Esophagus muscularis mucosa (tissue), 4 donors: ENCODE measurements at regions not wholly inside any gene's neighbourhood (a gene's known extent, or its start where the extent isn't known, plus 50 kb on each side); places are given as distances from the start of the nearest gene placed in this dataset.

Experiments used
- DNase-seq: peaks from one replicate; pipeline ENCODE4 v3.0.0-alpha.2; 2017; ENCODE audit errors: extremely low spot score
- H3K27ac ChIP-seq, 4 donors: fragments of 200-600 bp; sonication (generic); replicated peaks in 1 of 4; 1 replicate in 3 of 4; 2 replicates in 1 of 4; pipeline ENCODE4 v1.5.1; 2016 to 2019; ENCODE audit warnings: mild to moderate bottlenecking in 1 of 4
- H3K27me3 ChIP-seq, 4 donors: fragments of 200-600 bp; sonication (generic); one replicate each; pipeline versions ENCODE4 v1.5.1 to v1.6.0; 2016 to 2019
- H3K36me3 ChIP-seq, 4 donors: fragments of 200-600 bp; sonication (generic); one replicate each; pipeline ENCODE4 v1.5.1; 2016 to 2019
- H3K4me1 ChIP-seq, 4 donors: fragments of 200-600 bp; sonication (generic); one replicate each; pipeline ENCODE4 v1.5.1; 2016 to 2019
- H3K4me3 ChIP-seq, 4 donors: fragments of 200-600 bp; sonication (generic); 1 replicate in 2 of 4; 2 replicates in 2 of 4; pipeline ENCODE4 v1.5.1; 2016 to 2019; ENCODE audit warnings: mild to moderate bottlenecking in 4 of 4, moderate library complexity in 1 of 4
- H3K9me3 ChIP-seq, 4 donors: fragments of 200-600 bp; sonication (generic); 1 replicate in 3 of 4; 2 replicates in 1 of 4; pipeline ENCODE4 v1.5.1; 2016 to 2019
- CTCF ChIP-seq, 3 experiments: fragments of 200-600 bp in 2 of 3; fragments of 450-650 bp in 1 of 3; sonication (generic) in 2 of 3; IDR thresholded peaks; one replicate each; pipeline ENCODE4 v1.5.1; 2017 to 2019; ENCODE audit warnings: antibody characterized with exemption in 3 of 3, mild to moderate bottlenecking in 2 of 3, moderate library complexity in 1 of 3
- EP300 ChIP-seq: sonication (generic); formaldehyde crosslinking; IDR thresholded peaks from one replicate; pipeline ENCODE4 v1.6.1; 2017; ENCODE audit warnings: antibody characterized with exemption
- POLR2A ChIP-seq: fragments of 450-650 bp; IDR thresholded peaks from one replicate; pipeline ENCODE4 v1.6.1; 2017; ENCODE audit warnings: antibody characterized with exemption, moderate library complexity, mild to moderate bottlenecking, low read depth
- POLR2AphosphoS5 ChIP-seq, 2 donors: sonication (generic); formaldehyde crosslinking; IDR thresholded peaks; one replicate each; pipeline ENCODE4 v1.6.1; 2017; ENCODE audit warnings: antibody characterized with exemption in 2 of 2
- WGBS: methylation state at CpG from one replicate; pipeline ENCODE4 v1.1.5; 2018; 5-methylcytosine and 5-hydroxymethylcytosine counted together
- intact Hi-C: fragments of 100-400 bp; cut with DNase I; formaldehyde crosslinking; loops from one replicate; pipeline ENCODE4 v1.15.1; 2023

- H3K27ac ChIP-seq: no peak overlapping the region
- H3K4me3 ChIP-seq: no peak overlapping the region
- no peaks in the 10 kb centered on the region for H3K4me1 ChIP-seq
- intact Hi-C loops: no loop called here
- 77% methylated on average over 10 of the region's 10 CpGs for WGBS
- H3K36me3 ChIP-seq: no peaks in the 10 kb centered on the region
- TF ChIP-seq CTCF (IDR thresholded peaks at IDR 0.05) (no peak), EP300 (no peak), POLR2AphosphoS5 (IDR thresholded peaks at IDR 0.05) (no peak), POLR2A (no peak)
- DNase-seq: no peak
- H3K9me3 ChIP-seq: peaks cover 0 to 6% (median 5%) of the 10 kb centered on the region in 4 donors
- H3K27me3 ChIP-seq: peaks cover 0 to 45% (median 0%) of the 10 kb centered on the region in 4 donors
These were observed 277.4 kb upstream of the MSX2 start for GRCh38 chr5:174446988-174447387.

GRCh38 chr5:174448041-174448440 lies 276.3 kb upstream of the MSX2 start:
- intact Hi-C loops: no loop called here
- WGBS: 83% methylated on average over 4 of the region's 4 CpGs
- no peak for DNase-seq
- H3K4me1 ChIP-seq: no peaks in the 10 kb centered on the region
- H3K27me3 ChIP-seq: peaks cover 0 to 45% (median 0%) of the 10 kb centered on the region in 4 donors
- H3K27ac ChIP-seq: no peak overlapping the region
- H3K4me3 ChIP-seq: no peak overlapping the region
- TF ChIP-seq POLR2A (no peak), POLR2AphosphoS5 (IDR thresholded peaks at IDR 0.05) (no peak), CTCF (IDR thresholded peaks at IDR 0.05) (no peak), EP300 (no peak)
- H3K36me3 ChIP-seq: no peaks in the 10 kb centered on the region
- peaks cover 0 to 6% (median 4%) of the 10 kb centered on the region in 4 donors for H3K9me3 ChIP-seq

- Histone ChIP-seq H3K4me1 (no peaks in the 10 kb centered on the region), H3K9me3 (peaks cover 0 to 6% (median 2%) of the 10 kb centered on the region in 4 donors), H3K27ac (no peak overlapping the region), H3K36me3 (no peaks in the 10 kb centered on the region), H3K4me3 (no peak overlapping the region), H3K27me3 (peaks cover 0 to 45% (median 0%) of the 10 kb centered on the region in 4 donors)
- intact Hi-C loops: no loop called here
- TF ChIP-seq POLR2A (no peak), POLR2AphosphoS5 (IDR thresholded peaks at IDR 0.05) (no peak), CTCF (IDR thresholded peaks at IDR 0.05) (no peak), EP300 (no peak)
- DNase-seq: no peak
These were observed 275.7 kb upstream of the MSX2 start for GRCh38 chr5:174448662-174449061.

GRCh38 chr5:174453690-174454089 lies 270.7 kb upstream of the MSX2 start:
- TF ChIP-seq EP300 (no peak), CTCF (IDR thresholded peaks at IDR 0.05) (no peak), POLR2A (no peak), POLR2AphosphoS5 (IDR thresholded peaks at IDR 0.05) (no peak)
- DNase-seq: no peak

GRCh38 chr5:174454464-174454863 lies 269.9 kb upstream of the MSX2 start:
- WGBS: 68% methylated on average over 6 of the region's 6 CpGs
- Histone ChIP-seq H3K27ac (no peak overlapping the region), H3K9me3 (peaks cover 0 to 6% (median 0%) of the 10 kb centered on the region in 4 donors), H3K27me3 (peaks cover 0 to 18% (median 0%) of the 10 kb centered on the region in 4 donors), H3K4me3 (no peak overlapping the region), H3K4me1 (no peaks in the 10 kb centered on the region), H3K36me3 (no peaks in the 10 kb centered on the region)
- no peak for DNase-seq
- no peak for TF ChIP-seq POLR2A
- intact Hi-C loops: no loop called here

More at GRCh38 chr5:174453690-174454089, 270.7 kb upstream of the MSX2 start:
- peaks cover 0 to 18% (median 0%) of the 10 kb centered on the region in 4 donors for H3K27me3 ChIP-seq
- no peaks in the 10 kb centered on the region for H3K36me3 ChIP-seq
- WGBS: 72% methylated on average over 2 of the region's 2 CpGs
- no peak overlapping the region for H3K27ac ChIP-seq
- intact Hi-C loops: no loop called here
- peaks cover 0 to 6% (median 0%) of the 10 kb centered on the region in 4 donors for H3K9me3 ChIP-seq
- no peak overlapping the region for H3K4me3 ChIP-seq
- H3K4me1 ChIP-seq: no peaks in the 10 kb centered on the region
